NCI-H2196 (cell line): ENCODE measurements at regions not wholly inside any gene's neighbourhood (a gene's known extent, or its start where the extent isn't known, plus 50 kb on each side); places are given as distances from the start of the nearest gene placed in this dataset.

Experiments
- DNase-seq: peaks from one replicate; lab custom pipeline; 2025; ENCODE audit not compliant: unreplicated experiment; lab: John Stamatoyannopoulos, UW

DNA sequence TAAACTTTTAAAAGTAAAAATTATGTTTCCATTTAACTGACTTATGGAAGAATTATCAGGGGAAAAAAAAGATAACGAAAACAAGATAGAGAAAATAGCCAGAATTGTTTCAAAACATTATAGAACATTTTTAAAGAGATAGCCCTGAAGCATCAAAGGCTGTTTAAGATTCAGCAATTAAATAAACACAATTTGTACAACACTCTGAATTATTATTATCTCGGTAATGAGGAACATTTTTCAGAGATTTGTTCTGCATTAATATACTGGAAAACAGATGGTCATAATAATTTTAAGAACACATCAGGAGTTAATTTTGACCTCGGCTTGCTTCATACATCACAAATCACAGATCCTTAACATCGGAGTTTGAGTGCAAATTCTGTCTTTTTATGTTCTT is 643.8 kb downstream of the SORCS1 start:
- DNase-seq, result no peak

DNA sequence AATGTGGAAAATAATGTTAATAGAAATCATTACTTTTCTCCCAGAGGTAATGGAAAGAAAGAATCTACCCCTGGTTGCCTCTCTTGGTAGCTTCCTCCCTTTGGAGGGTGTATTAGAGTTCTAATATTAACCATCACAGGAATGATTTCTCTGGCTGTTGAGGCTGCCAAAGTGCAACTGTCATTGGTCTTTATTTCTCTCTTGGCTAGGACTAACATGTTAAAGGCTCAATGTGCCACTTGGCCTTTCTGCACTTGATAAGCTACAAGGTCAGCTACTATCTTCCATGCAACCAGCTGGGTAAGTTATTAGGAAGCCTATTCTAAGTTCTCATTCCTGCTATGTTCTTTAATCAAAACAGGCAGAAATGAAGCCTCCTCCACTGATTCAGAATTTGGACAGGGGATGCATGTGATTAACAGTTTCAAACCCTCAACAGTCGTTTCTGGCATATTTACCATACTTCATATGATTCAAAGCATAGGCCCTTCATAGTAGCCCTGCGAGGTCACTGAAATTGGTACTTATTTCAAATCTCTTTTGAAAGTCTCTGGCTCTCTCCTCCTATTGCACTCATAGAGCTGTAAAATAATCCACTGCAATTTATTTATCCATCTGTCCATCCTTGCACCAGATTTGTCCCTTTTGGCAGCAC is 645.0 kb downstream of the SORCS1 start:
- DNase-seq, result no peak

DNA sequence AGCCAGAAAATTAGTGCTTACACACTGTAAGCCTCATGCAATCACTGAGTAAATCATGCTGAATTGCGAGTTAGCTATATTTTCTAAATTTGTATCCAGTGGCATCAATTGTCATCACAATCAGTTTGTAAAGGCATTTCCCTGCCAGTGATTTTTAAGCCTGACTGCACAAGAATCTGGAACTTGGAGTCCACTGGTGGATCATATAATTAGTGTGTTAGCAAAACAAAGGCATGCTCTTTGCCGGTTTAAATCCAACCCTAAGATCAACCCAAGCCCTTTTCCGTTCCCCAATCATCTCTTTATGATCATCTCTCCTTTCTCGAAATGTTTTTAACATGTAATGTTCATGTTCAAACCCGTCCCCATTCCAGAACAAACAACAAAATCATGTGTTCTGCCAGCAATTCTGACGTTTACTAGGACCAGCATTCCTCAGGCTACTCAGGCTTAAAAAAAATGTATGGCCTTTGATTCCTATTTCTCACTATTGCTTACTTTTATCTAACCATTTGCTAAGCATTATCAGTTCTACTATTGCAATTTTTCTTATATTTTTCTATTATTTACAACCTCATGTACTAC is 649.2 kb downstream of the SORCS1 start:
- DNase-seq, result no peak

DNA sequence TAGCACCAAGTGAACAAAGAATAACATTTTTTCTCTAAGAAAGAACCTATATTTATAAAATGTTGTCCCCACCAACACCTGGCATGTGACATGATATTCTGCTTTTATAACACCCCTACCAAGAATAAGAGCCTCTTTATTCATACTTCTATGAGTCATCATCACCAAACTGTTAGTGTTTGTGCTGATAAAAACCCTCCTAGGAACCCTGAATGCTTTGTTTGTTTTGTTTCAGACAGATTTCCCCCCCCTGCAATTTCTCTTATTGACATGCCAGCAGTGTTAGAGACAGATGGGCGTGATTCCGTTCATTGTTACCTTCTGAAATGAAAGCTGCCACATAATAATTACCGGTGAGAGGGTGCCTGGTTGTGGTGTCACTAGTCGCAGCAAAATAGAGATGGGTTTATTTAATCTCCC is 651.1 kb downstream of the SORCS1 start:
- DNase-seq, result no peak

DNA sequence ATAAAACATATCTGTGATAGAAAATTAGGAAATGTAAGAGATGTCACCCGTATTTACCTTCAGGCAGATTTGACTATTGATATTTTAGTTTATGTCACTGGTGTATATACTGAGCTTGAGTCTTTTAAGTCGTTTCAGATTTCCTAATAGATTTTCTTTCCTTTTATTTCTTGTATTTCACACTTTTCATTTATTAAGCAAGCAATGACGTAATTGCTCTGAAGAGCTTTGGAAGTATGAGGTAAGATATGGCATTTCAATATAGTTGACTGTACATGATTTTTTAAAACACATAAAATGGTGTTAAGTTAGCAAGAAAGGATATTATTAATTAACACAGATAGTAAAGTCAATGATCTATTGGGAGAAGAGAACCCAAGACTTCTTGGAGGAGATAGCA is 652.6 kb downstream of the SORCS1 start:
- no peak for DNase-seq

DNA sequence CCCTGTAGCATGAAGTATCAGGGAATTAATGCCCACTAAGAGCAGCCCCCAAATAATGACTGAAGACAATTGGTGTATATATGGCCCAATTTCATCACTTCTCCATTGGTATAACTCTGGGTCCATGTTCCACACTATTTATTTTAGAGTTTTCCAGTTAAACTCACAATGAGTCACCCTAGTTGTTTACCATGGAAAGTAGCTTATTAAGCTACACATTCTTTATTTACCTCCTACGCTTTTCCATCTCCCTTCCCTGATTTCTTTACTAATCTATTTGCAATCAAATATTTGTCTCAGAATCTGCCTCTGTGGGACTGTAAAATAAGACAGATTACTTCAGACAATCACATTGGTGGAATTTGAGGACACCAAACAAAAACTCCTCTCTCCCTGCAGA is 655.6 kb downstream of the SORCS1 start:
- no peak for DNase-seq

DNA sequence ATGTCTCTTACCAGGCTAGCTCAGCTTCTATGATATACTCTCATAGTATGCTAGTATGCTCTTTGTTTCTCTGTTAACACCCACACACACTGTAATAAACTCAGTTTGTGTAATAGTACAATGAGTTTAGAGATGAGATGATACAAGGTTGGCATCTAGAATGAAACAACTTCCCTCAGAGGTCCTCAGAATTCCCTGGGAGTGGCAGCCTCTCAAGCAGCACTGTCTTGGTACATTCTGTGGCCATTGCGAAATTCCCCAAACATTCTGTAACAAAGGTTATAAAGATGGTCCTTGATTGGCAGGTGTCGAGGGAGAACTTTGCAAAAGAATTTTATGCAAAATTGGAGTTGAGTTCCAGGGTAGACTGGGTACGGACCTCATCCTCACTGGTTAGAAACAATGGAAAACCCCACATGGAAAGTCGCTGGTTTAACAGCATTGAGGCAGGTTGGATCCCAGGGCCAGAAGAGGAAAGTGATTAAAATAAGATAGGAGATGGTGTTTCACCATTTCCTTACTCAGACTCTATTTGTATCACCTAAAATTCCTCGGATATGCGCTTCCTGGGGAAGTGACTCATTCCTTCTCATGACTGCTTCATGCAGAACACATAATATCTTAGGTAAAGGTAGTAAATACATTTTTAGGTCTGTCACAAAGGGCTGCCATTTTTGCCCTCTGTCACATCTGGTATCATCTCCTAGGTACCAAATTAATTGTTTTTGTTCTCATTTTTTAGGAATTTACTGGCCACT is 657.8 kb downstream of the SORCS1 start:
- DNase-seq, result no peak

DNA sequence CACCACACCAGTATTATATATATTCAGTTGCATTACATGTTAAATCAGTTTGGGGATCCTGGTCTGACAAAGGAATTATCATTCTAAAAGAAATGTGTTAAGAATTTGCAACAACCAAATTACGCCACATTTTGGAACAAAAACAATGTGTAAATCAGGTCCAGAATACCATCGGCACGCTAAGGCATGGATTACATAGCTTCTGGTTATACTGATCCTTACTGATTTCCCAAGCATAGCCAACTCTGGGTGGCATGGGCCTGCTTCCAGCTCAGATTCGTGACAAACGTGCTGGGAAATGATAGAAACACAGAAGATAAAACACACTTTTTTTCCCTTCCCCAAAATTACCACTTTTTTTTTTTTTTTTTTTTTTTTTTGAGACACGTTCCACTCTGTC is 660.0 kb downstream of the SORCS1 start:
- DNase-seq, result no peak

DNA sequence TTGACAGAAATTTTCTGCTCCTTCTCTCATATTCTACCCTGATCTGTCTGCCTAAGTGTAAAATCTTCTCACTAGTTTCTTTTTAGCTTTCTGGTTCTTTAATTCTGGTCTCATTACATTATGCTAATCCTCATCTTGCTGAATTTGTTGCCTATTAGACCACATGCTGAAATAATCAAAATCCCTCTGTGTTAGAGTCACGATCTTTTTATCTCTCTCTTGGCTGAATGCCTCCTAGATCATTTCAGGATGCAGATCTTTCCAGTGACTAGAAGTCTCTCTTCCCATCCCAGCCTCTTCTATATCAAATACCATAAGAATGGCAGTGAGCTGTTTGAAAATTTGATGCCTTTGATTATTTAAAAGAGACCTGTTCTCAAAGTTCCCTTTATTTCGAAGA is 661.9 kb downstream of the SORCS1 start:
- DNase-seq, result no peak

DNA sequence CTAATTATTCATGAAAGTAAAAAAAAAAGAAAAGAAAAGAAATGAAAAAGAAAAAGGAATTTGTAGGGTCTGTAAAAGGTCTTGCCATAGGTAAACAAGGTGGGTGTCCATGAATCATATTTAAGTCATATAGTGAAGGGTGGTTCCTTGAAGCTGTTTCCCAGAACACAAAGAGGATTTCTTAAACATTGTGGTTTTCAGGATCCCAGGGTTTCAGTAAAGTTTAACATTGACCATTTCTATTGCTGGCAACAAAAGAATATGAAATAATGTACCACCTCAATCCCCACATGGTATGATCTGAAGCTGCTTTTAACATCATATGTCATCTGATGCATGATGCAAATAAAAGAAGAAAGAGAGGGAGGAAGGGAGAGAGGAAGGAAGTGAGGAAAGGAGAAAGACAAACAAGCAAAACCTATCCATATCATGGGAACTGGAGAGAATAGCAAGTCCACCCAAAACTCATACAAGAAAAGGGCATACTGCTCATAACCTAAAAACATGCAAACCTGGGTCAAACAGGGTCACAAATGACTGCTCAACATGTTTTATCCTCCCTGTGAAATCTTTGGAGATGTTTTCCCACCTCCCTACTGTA is 663.5 kb downstream of the SORCS1 start:
- no peak for DNase-seq

DNA sequence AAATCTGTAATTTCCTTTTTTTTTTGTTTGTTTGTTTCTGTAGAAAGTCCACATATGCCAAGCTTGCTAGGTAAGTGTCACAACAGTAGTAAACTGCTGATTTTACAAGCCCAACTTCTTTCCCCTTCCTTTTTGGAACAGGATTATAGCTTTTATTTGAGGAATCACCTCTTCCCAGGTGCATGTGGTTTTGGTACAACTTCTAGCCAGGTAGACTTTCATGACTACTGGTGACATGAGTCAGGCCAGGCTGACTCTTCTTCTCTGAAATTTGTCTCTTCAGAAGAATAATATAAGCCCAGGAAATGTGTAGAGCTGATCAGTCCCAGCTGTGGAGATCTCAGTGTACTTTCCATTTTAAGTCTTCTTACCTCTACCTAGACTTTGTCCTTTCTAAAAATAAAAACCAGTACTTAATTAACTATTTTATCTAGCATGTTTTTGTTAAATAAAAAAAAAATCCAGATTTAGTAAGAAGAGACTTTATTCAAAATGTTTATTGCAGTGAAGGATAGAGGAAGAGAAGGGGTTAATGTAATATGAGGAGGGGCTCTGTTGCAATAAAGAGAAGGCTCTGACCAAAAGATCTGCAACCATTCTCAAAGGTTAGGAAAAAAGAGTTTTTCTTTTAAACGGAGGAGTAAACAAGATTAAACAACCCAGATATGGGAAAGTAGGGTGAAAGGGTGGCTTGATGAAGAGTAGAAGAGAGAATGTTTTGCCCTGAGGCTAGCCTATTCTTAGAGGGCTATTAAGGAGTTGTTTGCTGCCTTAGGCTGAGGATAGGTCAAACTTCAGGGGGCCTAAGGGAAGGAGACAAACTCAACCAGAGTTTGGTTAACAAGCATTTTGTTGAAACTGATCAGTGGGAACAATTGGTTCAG is 664.2 kb downstream of the SORCS1 start:
- no peak for DNase-seq

DNA sequence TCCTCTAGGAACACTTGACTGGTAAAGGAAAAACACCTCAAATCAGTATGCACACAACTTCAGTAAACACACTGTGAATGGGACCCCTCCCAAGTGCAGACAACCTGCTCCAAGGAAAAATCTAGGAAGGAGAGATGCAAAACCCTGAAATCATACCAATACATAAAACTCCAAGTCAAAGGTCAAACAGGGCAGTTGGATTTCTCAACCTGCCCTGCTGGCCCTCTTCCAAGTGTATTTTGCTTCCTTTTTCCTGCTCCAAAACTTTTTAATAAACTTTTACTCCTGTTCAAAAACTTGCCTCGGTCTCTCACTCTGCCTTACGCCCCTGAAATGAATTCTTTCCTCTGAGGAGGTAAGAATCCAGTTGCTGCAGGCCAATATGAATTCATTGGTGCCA is 665.1 kb downstream of the SORCS1 start:
- no peak for DNase-seq

DNA sequence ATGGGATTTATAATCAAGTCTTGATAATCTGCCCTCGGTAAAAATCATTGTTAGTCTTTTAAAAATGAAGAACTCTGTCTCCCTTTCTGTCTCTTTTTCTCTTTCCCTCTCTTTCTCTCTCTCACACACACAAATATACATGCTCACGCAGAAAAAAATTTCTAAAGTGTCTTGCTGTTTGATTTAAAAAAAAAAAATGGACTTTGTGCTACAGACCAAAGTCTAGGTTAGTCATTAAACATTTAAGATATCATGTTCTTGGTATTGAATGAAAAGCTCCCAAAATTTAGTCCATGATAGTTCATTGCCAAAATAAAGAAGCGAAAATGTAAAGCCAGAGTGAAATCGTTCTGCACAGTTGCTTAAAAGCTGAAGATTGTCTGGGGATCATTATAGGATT is 665.8 kb downstream of the SORCS1 start:
- DNase-seq, result no peak

DNA sequence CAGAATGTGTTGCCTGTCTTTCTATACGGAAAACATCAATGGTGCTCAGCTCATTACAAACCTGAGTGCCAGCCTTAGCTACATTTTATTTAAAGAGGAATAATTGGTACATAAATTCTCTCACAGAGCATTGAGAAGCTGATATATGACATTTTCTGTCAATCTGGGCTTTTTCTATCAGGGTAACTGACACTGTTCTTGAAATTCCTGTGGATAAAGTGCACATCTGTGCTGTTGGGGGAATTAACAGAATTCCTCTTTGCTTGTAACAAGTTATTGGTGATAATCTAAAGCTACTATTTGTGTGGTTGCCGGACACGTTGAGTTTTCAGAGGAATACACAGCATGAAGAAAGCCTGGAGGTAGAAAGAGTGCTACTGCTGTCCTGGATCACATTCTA is 668.6 kb downstream of the SORCS1 start:
- DNase-seq, result no peak

DNA sequence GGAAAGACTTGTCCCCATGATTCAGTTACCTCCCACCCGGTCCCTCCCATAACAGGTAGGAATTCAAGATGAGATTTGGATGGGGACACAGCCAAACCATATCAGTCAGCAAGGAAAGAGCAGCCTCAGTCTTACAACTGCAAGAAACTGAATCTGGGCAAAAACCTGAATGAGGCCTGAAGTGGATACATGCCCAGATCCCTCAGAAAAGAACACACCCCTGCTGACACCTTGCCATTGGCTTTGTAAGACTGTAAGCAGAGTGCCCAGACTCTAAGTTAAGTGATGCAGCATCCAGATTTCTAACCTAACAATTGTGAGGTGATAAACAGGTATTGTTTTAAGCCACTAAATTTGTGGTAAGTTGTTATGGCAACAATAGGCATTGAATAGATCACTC is 670.8 kb downstream of the SORCS1 start:
- no peak for DNase-seq

DNA sequence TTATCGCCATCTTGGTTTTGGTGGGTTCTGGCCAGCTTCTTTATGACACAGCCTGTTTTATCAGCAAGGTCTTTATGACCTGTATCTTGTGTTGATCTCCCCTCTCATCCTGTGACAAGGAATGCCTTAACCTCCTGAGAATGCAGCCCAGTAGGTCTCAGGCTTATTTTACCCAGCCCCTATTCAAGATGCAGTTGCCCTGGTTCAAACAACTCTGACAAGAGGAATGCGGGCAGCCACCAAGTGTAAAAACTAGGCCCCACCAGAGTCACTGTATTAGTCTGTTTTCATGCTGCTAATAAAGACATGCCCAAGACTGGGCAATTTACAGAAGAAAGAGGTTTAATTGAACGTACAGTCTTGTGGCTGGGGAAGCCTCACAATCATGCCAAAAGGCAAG is 671.3 kb downstream of the SORCS1 start:
- DNase-seq, result no peak

DNA sequence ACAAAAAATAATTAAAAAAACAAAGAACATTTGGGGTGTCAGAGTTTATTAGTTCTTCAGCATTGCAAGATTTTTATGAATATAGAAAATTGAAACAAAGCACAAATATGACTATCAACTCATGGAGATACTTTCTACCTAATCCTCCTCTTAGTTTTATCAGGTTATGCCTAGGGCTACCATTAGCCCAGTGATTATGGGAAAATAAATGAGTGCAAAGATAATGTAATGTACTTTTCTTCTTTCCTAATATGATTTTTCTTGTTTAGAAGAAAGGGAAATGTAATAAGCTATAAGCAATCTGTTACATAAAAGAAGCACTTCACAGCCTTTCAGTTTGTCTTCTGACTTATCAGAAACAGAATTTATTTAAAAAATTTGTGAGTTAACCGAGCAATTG is 676.8 kb downstream of the SORCS1 start:
- DNase-seq, result no peak

DNA sequence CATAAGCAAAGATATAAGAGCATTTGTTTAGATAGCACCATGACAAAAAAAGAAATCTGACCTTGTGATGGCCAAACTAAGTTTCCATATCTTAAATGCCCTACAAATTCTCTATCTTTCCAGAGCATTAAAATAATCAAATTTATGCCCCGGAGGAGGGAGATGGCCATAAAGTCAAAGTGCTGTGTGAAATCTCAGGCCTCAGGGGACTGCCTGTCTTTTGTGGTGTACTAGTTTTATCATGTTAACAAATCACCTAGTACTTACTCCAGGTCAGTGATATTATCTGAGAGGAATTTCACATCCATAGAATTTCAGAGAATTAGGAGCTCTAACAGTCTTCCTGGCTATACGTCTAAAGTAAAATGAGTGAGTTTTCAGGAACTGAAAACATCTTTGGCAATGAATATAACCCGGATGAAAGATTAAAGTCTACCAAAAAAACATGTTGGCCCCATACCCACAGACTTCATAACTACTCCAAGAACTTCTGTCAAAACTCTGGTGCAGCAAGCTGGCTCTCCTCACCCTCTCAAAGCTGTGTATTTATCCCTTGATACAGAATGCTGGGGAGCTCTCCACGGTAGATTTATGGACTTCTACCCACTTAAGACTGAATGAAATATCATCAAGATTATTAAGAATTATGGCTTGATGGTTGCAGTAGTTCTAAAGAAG is 682.8 kb downstream of the SORCS1 start:
- no peak for DNase-seq

DNA sequence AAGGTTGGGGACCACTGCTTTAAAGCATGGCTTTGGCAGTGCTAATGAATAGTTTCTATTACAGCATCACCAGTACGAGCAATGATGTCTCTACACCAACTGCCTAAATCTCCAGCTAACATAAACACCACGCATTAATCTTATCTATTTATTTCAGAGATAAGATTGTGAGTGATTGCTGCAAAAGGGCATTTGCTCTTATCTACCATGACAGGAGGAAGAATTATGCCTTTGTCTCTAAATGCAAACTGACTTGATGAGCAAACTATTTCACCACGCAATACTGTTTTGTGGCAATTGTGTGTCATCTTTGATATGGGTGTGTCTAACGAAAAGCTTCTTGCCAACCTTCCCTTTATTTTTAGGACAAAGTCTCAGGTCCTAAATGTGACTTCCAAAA is 684.9 kb downstream of the SORCS1 start:
- DNase-seq, result no peak

DNA sequence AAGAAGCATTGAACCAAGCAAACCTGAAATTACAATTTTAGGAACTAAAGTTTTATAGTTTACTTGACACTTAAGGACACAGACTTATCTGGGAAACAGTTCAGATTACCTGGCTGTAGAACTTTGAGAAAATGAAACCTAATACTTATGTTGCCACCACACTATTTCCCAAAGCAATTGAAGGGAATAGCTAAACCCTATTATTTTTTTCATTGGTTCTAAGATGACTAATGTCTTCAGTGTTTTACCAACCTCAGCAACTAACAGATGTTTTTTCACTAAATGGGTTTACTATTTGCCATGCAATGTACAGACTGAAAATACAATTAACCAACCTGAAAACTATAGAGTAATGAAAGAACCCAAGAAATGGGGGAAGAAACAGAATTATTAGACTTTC is 689.6 kb downstream of the SORCS1 start:
- DNase-seq, result no peak
